ENCODE measurements at regions not wholly inside any gene's neighbourhood (a gene's known extent, or its start where the extent isn't known, plus 50 kb on each side); places are given as distances from the start of the nearest gene placed in this dataset.

DNA sequence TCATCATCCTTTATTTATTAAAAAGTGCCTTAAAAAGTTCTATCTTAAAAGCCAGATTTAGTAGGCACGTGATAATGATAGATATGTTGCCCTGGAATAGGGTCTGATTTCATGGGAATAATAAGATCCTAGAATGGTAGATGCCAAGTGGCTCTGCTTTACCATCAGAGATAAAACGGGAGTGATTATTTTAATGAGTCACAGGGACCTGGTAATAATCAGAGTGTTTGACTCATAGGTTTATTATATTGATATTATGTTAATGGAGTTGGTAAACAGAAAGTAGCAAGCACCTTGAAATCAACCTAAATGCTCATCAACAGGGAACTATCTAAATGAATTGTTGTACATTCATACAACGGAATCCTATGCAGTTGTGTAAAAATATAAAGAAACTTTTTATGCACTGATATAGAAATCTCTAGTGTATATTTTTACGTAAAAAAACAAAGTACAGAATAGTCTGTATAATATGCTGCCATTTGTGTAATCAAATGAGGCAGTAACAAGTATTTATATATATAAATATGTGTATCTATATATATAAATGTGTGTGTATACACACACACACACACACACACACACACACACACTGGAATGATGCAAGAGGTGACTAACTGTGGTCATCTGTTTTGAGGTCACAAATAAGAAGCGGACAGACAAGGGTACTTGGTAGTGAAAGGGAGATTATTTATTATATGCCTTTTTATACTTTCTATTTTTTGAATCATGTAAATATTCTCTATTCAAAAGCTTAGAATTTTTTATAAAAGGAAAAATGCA is 78.6 kb upstream of the DYNC1I1 start:
- TF ChIP-seq RNF2 (conservative IDR thresholded peaks at IDR 0.05; ENCODE audit: low read depth) (no peak), SIN3A (IDR thresholded peaks at IDR 0.05; ENCODE audit: borderline replicate concordance, low read depth, low read length) (no peak), EZH2 (conservative IDR thresholded peaks at IDR 0.05; ENCODE audit: low read depth, low read length) (no peak), POLR2AphosphoS5 (IDR thresholded peaks at IDR 0.05; ENCODE audit: low read depth, low read length) (no peak), ZNF569 (CRISPR knock-in tag; IDR thresholded peaks at IDR 0.05; ENCODE audit: borderline replicate concordance) (no peak), EHMT2 (IDR thresholded peaks at IDR 0.05; ENCODE audit: borderline replicate concordance, low read depth, low read length) (no peak), ELF1 (CRISPR knock-in tag; IDR thresholded peaks at IDR 0.05) (no peak), ZNF263 (CRISPR knock-in tag; IDR thresholded peaks at IDR 0.05) (no peak)
- TF ChIP-seq, protein P1, sequence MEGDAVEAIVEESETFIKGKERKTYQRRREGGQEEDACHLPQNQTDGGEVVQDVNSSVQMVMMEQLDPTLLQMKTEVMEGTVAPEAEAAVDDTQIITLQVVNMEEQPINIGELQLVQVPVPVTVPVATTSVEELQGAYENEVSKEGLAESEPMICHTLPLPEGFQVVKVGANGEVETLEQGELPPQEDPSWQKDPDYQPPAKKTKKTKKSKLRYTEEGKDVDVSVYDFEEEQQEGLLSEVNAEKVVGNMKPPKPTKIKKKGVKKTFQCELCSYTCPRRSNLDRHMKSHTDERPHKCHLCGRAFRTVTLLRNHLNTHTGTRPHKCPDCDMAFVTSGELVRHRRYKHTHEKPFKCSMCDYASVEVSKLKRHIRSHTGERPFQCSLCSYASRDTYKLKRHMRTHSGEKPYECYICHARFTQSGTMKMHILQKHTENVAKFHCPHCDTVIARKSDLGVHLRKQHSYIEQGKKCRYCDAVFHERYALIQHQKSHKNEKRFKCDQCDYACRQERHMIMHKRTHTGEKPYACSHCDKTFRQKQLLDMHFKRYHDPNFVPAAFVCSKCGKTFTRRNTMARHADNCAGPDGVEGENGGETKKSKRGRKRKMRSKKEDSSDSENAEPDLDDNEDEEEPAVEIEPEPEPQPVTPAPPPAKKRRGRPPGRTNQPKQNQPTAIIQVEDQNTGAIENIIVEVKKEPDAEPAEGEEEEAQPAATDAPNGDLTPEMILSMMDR (CRISPR knock-in tag; IDR thresholded peaks at IDR 0.05) = no peak
